SK-N-SH (cell line): ENCODE measurements at regions not wholly inside any gene's neighbourhood (a gene's known extent, or its start where the extent isn't known, plus 50 kb on each side); places are given as distances from the start of the nearest gene placed in this dataset.

ENCODE experiments used
- CHD2 ChIP-seq: fragments of 150-350 bp; IDR thresholded peaks from 2 replicates; pipeline ENCODE4 v1.6.1; 2018; ENCODE audit warnings: low read length; ENCODE audit not compliant: partially characterized antibody
- EP300 ChIP-seq, 2 experiments: IDR thresholded peaks; 2 replicates each; pipeline versions ENCODE4 v1.4.0 to v1.6.1; 2012; ENCODE audit warnings: borderline replicate concordance in 1 of 2, low read depth in 1 of 2, low read length in 1 of 2
- EZH2phosphoT487 ChIP-seq: fragments of 200-600 bp; sonication (generic); IDR thresholded peaks from 2 replicates; pipeline ENCODE4 v1.6.1; 2017; ENCODE audit warnings: low read depth, mixed run types, mild to moderate bottlenecking, antibody characterized with exemption, moderate library complexity, borderline replicate concordance
- FOSL2 ChIP-seq: IDR thresholded peaks from 2 replicates; pipeline ENCODE4 v1.4.0; 2012; ENCODE audit warnings: low read depth, mild to moderate bottlenecking, moderate library complexity, borderline replicate concordance
- GATA2 ChIP-seq: sonication (generic); formaldehyde crosslinking; IDR thresholded peaks from 2 replicates; pipeline ENCODE4 v1.5.0; 2020; ENCODE audit warnings: mild to moderate bottlenecking, missing genetic modification reagents
- MXI1 ChIP-seq: IDR thresholded peaks from 2 replicates; pipeline ENCODE4 v1.6.1; 2012; ENCODE audit warnings: mild to moderate bottlenecking, low read depth, low read length, improper control_type of control experiment
- POLR2AphosphoS5 ChIP-seq: IDR thresholded peaks from 2 replicates; pipeline ENCODE4 v1.6.1; 2012; ENCODE audit warnings: low read depth, low read length
- RAD21 ChIP-seq: IDR thresholded peaks from 2 replicates; pipeline ENCODE4 v1.6.1; 2012; ENCODE audit warnings: mild to moderate bottlenecking, low read length
- SMC3 ChIP-seq: IDR thresholded peaks from 2 replicates; pipeline ENCODE4 v1.6.1; 2012; ENCODE audit warnings: low read depth, low read length, improper control_type of control experiment
- TAF1 ChIP-seq: IDR thresholded peaks from 2 replicates; pipeline ENCODE4 v1.6.1; 2012; ENCODE audit warnings: low read depth, mild to moderate bottlenecking, low read length, moderate library complexity, borderline replicate concordance
- TF ChIP-seq, protein P1 (sequence below): fragments of 200-600 bp; sonication (generic); IDR thresholded peaks from 2 replicates; pipeline ENCODE4 v1.6.1; 2017; ENCODE audit warnings: antibody characterized with exemption, mild to moderate bottlenecking, moderate library complexity
- TF ChIP-seq, protein P2 (sequence below): IDR thresholded peaks from 2 replicates; pipeline ENCODE4 v1.4.0; 2012; ENCODE audit warnings: low read depth

DNA sequence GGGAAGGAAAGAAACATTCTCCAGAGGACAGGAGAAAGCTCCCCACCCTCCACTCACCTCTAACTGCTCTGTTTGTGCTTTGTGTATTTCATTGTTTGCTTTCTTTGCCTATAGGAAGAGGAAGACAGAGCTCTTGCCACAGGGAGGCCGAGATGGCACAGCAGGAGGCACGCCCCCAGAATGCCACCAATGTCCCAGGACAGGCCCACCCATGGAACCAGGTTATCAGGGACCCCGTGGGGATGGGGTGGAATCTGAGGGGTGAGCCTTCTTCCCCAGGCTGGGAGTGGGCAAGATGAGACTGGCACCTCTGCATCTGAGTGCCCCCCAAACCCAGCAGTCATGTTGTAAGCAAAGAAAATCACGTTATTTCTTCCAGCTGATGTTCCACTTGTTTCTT is 155.8 kb downstream of the TBC1D2B start:
- TF ChIP-seq, protein P1, sequence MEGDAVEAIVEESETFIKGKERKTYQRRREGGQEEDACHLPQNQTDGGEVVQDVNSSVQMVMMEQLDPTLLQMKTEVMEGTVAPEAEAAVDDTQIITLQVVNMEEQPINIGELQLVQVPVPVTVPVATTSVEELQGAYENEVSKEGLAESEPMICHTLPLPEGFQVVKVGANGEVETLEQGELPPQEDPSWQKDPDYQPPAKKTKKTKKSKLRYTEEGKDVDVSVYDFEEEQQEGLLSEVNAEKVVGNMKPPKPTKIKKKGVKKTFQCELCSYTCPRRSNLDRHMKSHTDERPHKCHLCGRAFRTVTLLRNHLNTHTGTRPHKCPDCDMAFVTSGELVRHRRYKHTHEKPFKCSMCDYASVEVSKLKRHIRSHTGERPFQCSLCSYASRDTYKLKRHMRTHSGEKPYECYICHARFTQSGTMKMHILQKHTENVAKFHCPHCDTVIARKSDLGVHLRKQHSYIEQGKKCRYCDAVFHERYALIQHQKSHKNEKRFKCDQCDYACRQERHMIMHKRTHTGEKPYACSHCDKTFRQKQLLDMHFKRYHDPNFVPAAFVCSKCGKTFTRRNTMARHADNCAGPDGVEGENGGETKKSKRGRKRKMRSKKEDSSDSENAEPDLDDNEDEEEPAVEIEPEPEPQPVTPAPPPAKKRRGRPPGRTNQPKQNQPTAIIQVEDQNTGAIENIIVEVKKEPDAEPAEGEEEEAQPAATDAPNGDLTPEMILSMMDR, result no peak
- TF ChIP-seq GATA2 (CRISPR knock-in tag) (no peak), SMC3 (no peak), TAF1 (no peak), EP300 (IDR thresholded peaks at IDR 0.05; ENCODE audit: borderline replicate concordance in 1 of 2, low read depth in 1 of 2, low read length in 1 of 2) (no peak), FOSL2 (no peak), RAD21 (no peak), CHD2 (no peak), MXI1 (no peak), EZH2phosphoT487 (no peak), POLR2AphosphoS5 (no peak)
- TF ChIP-seq, protein P2, sequence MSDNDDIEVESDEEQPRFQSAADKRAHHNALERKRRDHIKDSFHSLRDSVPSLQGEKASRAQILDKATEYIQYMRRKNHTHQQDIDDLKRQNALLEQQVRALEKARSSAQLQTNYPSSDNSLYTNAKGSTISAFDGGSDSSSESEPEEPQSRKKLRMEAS, result no peak
